Esophagus mucosa (tissue), 1 donor: ENCODE measurements at regions not wholly inside any gene's neighbourhood (a gene's known extent, or its start where the extent isn't known, plus 50 kb on each side); places are given as distances from the start of the nearest gene placed in this dataset.

Source experiments
- ATAC-seq: fragments of 200-7000 bp; cut with Tn5 transposase; one replicate; pipeline ENCODE4 v1.9.1; 2020
- donor health status: DM: yes; HTN: yes; CAD: no.

- peak; percentile 81 for ATAC-seq
Observed at GRCh38 chr5:168219515-168220410, 71.7 kb upstream of the WWC1 start.

- ATAC-seq, result no peak
Observed at GRCh38 chr5:168224085-168224484, 67.4 kb upstream of the WWC1 start.

- ATAC-seq, result no peak
Observed at GRCh38 chr5:168226012-168226411, 65.4 kb upstream of the WWC1 start.

GRCh38 chr5:168227001-168227400 is 64.4 kb upstream of the WWC1 start:
- peak; percentile 98 for ATAC-seq

GRCh38 chr5:168227973-168228615 is 63.4 kb upstream of the WWC1 start:
- ATAC-seq, result no peak

GRCh38 chr5:168228668-168229067 is 62.8 kb upstream of the WWC1 start:
- no peak for ATAC-seq

- no peak for ATAC-seq
Observed at GRCh38 chr5:168234133-168234532, 57.3 kb upstream of the WWC1 start.

GRCh38 chr5:168238463-168238862 is 53.0 kb upstream of the WWC1 start:
- ATAC-seq, result no peak

GRCh38 chr5:168239325-168239724 is 52.1 kb upstream of the WWC1 start:
- no peak for ATAC-seq
